ENCODE measurements at regions not wholly inside any gene's neighbourhood (a gene's known extent, or its start where the extent isn't known, plus 50 kb on each side); places are given as distances from the start of the nearest gene placed in this dataset.

GRCh38 chr13:106007156-106007555, 528.3 kb downstream of the EFNB2 start:
- no peak overlapping the region for H3K4me3 Mint-ChIP-seq (ENCODE audit: unreplicated experiment)
- H3K27ac Mint-ChIP-seq (ENCODE audit: unreplicated experiment): no peak overlapping the region
- no peaks in the 10 kb centered on the region for H3K27me3 Mint-ChIP-seq (ENCODE audit: low read depth)
- H3K36me3 Mint-ChIP-seq (ENCODE audit: low read depth): no peaks in the 10 kb centered on the region
- DNase-seq (ENCODE audit: low spot score): no peak
- H3K4me1 Mint-ChIP-seq (ENCODE audit: low read depth): no peaks in the 10 kb centered on the region
- TF ChIP-seq CTCF (IDR thresholded peaks at IDR 0.05): no peak
- no peaks in the 10 kb centered on the region for H3K9me3 Mint-ChIP-seq (ENCODE audit: low read depth)

- H3K4me3 Mint-ChIP-seq (ENCODE audit: unreplicated experiment): no peak overlapping the region
- H3K27me3 Mint-ChIP-seq (ENCODE audit: low read depth): no peaks in the 10 kb centered on the region
- no peak overlapping the region for H3K27ac Mint-ChIP-seq (ENCODE audit: unreplicated experiment)
- H3K4me1 Mint-ChIP-seq (ENCODE audit: low read depth): no peaks in the 10 kb centered on the region
- no peaks in the 10 kb centered on the region for H3K9me3 Mint-ChIP-seq (ENCODE audit: low read depth)
- no peak for TF ChIP-seq CTCF (IDR thresholded peaks at IDR 0.05)
- no peak for DNase-seq (ENCODE audit: low spot score)
- no peaks in the 10 kb centered on the region for H3K36me3 Mint-ChIP-seq (ENCODE audit: low read depth)
These were observed 531.8 kb downstream of the EFNB2 start for GRCh38 chr13:106003651-106004050.

GRCh38 chr13:106001443-106001842, 534.0 kb downstream of the EFNB2 start:
- DNase-seq (ENCODE audit: low spot score): no peak
- no peak overlapping the region for H3K27ac Mint-ChIP-seq (ENCODE audit: unreplicated experiment)
- H3K27me3 Mint-ChIP-seq (ENCODE audit: low read depth): no peaks in the 10 kb centered on the region
- H3K36me3 Mint-ChIP-seq (ENCODE audit: low read depth): no peaks in the 10 kb centered on the region
- H3K4me1 Mint-ChIP-seq (ENCODE audit: low read depth): peaks cover 4% of the 10 kb centered on the region
- no peak overlapping the region for H3K4me3 Mint-ChIP-seq (ENCODE audit: unreplicated experiment)
- no peak for TF ChIP-seq CTCF (IDR thresholded peaks at IDR 0.05)
- no peaks in the 10 kb centered on the region for H3K9me3 Mint-ChIP-seq (ENCODE audit: low read depth)

GRCh38 chr13:105997581-105998550, 537.6 kb downstream of the EFNB2 start:
- H3K36me3 Mint-ChIP-seq (ENCODE audit: low read depth): no peaks in the 10 kb centered on the region
- H3K4me1 Mint-ChIP-seq (ENCODE audit: low read depth): peaks cover 4% of the 10 kb centered on the region
- TF ChIP-seq CTCF (IDR thresholded peaks at IDR 0.05): no peak
- H3K27ac Mint-ChIP-seq (ENCODE audit: unreplicated experiment): no peak overlapping the region
- no peaks in the 10 kb centered on the region for H3K27me3 Mint-ChIP-seq (ENCODE audit: low read depth)
- no peak for DNase-seq (ENCODE audit: low spot score)
- H3K9me3 Mint-ChIP-seq (ENCODE audit: low read depth): no peaks in the 10 kb centered on the region
- H3K4me3 Mint-ChIP-seq (ENCODE audit: unreplicated experiment): no peak overlapping the region

- Mint-ChIP-seq H3K36me3 (ENCODE audit: low read depth) (no peaks in the 10 kb centered on the region), H3K27ac (ENCODE audit: unreplicated experiment) (no peak overlapping the region), H3K9me3 (ENCODE audit: low read depth) (no peaks in the 10 kb centered on the region), H3K27me3 (ENCODE audit: low read depth) (no peaks in the 10 kb centered on the region), H3K4me1 (ENCODE audit: low read depth) (peaks cover 10% of the 10 kb centered on the region), H3K4me3 (ENCODE audit: unreplicated experiment) (no peak overlapping the region)
- DNase-seq (ENCODE audit: low spot score): no peak
- no peak for TF ChIP-seq CTCF (IDR thresholded peaks at IDR 0.05)
These were observed 539.0 kb downstream of the EFNB2 start for GRCh38 chr13:105996391-105997025.

Data from chondrocyte (in vitro differentiated cells).